ENCODE measurements at regions not wholly inside any gene's neighbourhood (a gene's known extent, or its start where the extent isn't known, plus 50 kb on each side); places are given as distances from the start of the nearest gene placed in this dataset.

GRCh38 chr14:63781686-63782085 lies 53.8 kb upstream of the SGPP1 start:
- DNase-seq (ENCODE audit: low read depth), result no peak
- TF ChIP-seq CTCF (IDR thresholded peaks at IDR 0.05; ENCODE audit: insufficient read depth, low read depth, low read length, missing control alignments), result no peak

GRCh38 chr14:63782683-63783389 lies 55.0 kb upstream of the SGPP1 start:
- no peak overlapping the region for H3K4me3 ChIP-seq (ENCODE audit: low read length)
- TF ChIP-seq CTCF (IDR thresholded peaks at IDR 0.05; ENCODE audit: insufficient read depth, low read depth, low read length, missing control alignments), result no peak
- no peak for DNase-seq (ENCODE audit: low read depth)

More at GRCh38 chr14:63781686-63782085, 53.8 kb upstream of the SGPP1 start:
- H3K4me3 ChIP-seq (ENCODE audit: low read length), result no peak overlapping the region

GRCh38 chr14:63788011-63788933 lies 60.4 kb upstream of the SGPP1 start:
- no peak for TF ChIP-seq CTCF (IDR thresholded peaks at IDR 0.05; ENCODE audit: insufficient read depth, low read depth, low read length, missing control alignments)
- no peak overlapping the region for H3K4me3 ChIP-seq (ENCODE audit: low read length)
- DNase-seq (ENCODE audit: low read depth), result no peak

GRCh38 chr14:63793376-63793775 lies 59.4 kb upstream of the SYNE2 start:
- TF ChIP-seq CTCF (IDR thresholded peaks at IDR 0.05; ENCODE audit: insufficient read depth, low read depth, low read length, missing control alignments), result no peak
- no peak overlapping the region for H3K4me3 ChIP-seq (ENCODE audit: low read length)
- no peak for DNase-seq (ENCODE audit: low read depth)

- no peak for DNase-seq (ENCODE audit: low read depth)
- no peak for TF ChIP-seq CTCF (IDR thresholded peaks at IDR 0.05; ENCODE audit: insufficient read depth, low read depth, low read length, missing control alignments)
- no peak overlapping the region for H3K4me3 ChIP-seq (ENCODE audit: low read length)
These were observed 57.3 kb upstream of the SYNE2 start for GRCh38 chr14:63795532-63795931.

GRCh38 chr14:63800083-63800482 lies 52.7 kb upstream of the SYNE2 start:
- no peak for TF ChIP-seq CTCF (IDR thresholded peaks at IDR 0.05; ENCODE audit: insufficient read depth, low read depth, low read length, missing control alignments)
- no peak overlapping the region for H3K4me3 ChIP-seq (ENCODE audit: low read length)
- DNase-seq (ENCODE audit: low read depth), result no peak

Data from epithelial cell of esophagus (primary cell).